ENCODE measurements at regions not wholly inside any gene's neighbourhood (a gene's known extent, or its start where the extent isn't known, plus 50 kb on each side); places are given as distances from the start of the nearest gene placed in this dataset.

- DNase-seq = no peak
Measured at GRCh38 chr15:91685436-91685835, 168.1 kb upstream of the SLCO3A1 start.

- no peak for DNase-seq
Measured at GRCh38 chr15:91688811-91689210, 164.7 kb upstream of the SLCO3A1 start.

GRCh38 chr15:91689377-91689776 is 164.1 kb upstream of the SLCO3A1 start:
- no peak for DNase-seq

GRCh38 chr15:91692596-91692995 is 160.9 kb upstream of the SLCO3A1 start:
- no peak for DNase-seq

- peak in 1 of 3 experiments; percentile 29 for DNase-seq
Measured at GRCh38 chr15:91694131-91694830, 159.2 kb upstream of the SLCO3A1 start.

GRCh38 chr15:91694831-91695210 is 158.7 kb upstream of the SLCO3A1 start:
- DNase-seq = no peak

- no peak for DNase-seq
Measured at GRCh38 chr15:91695799-91696198, 157.7 kb upstream of the SLCO3A1 start.

- no peak for DNase-seq
Measured at GRCh38 chr15:91696981-91697380, 156.5 kb upstream of the SLCO3A1 start.

GRCh38 chr15:91698241-91698640 is 155.3 kb upstream of the SLCO3A1 start:
- DNase-seq = no peak

- DNase-seq = no peak
Measured at GRCh38 chr15:91699741-91700140, 153.8 kb upstream of the SLCO3A1 start.

GRCh38 chr15:91703274-91703673 is 150.2 kb upstream of the SLCO3A1 start:
- no peak for DNase-seq

GRCh38 chr15:91704343-91704742 is 149.2 kb upstream of the SLCO3A1 start:
- no peak for DNase-seq

GRCh38 chr15:91706322-91707032 is 147.0 kb upstream of the SLCO3A1 start:
- peak; percentile 54 to 85 (median 80) for DNase-seq

GRCh38 chr15:91710080-91710698 is 143.3 kb upstream of the SLCO3A1 start:
- DNase-seq = no peak

- peak in 2 of 3 experiments; percentile 8 to 14 for DNase-seq
Measured at GRCh38 chr15:91711384-91712033, 142.0 kb upstream of the SLCO3A1 start.

GRCh38 chr15:91712286-91712685 is 141.2 kb upstream of the SLCO3A1 start:
- DNase-seq = peak in 2 of 3 experiments; percentile 18 to 47

GRCh38 chr15:91716536-91716935 is 137.0 kb upstream of the SLCO3A1 start:
- DNase-seq = no peak

- no peak for DNase-seq
Measured at GRCh38 chr15:91717811-91718210, 135.7 kb upstream of the SLCO3A1 start.

GRCh38 chr15:91723959-91724358 is 129.5 kb upstream of the SLCO3A1 start:
- DNase-seq = no peak

- DNase-seq = no peak
Measured at GRCh38 chr15:91733661-91734060, 119.8 kb upstream of the SLCO3A1 start.

- DNase-seq = no peak
Measured at GRCh38 chr15:91737151-91737818, 116.2 kb upstream of the SLCO3A1 start.

- DNase-seq = no peak
Measured at GRCh38 chr15:91741986-91742385, 111.5 kb upstream of the SLCO3A1 start.

- no peak for DNase-seq
Measured at GRCh38 chr15:91751611-91752010, 101.9 kb upstream of the SLCO3A1 start.

Measured in NCI-H1417 (cell line).